H1 (cell line): ENCODE measurements at regions not wholly inside any gene's neighbourhood (a gene's known extent, or its start where the extent isn't known, plus 50 kb on each side); places are given as distances from the start of the nearest gene placed in this dataset.
A peak's percentile ranks its signal among the peaks of the same experiment; 100 is the strongest.

Source experiments
- BCL11A ChIP-seq, 2 experiments: IDR thresholded peaks; one replicate each; pipeline ENCODE4 v1.6.1; 2011; ENCODE audit warnings: low read depth in 2 of 2, low read length in 2 of 2, mild to moderate bottlenecking in 2 of 2
- BRCA1 ChIP-seq: IDR thresholded peaks from 2 replicates; pipeline ENCODE4 v1.6.1; 2012; ENCODE audit warnings: low read depth, low read length, improper control_type of control experiment
- CBX8 ChIP-seq: fragments of 300-800, 300-1000 bp; sonication (generic); IDR thresholded peaks from 2 replicates; pipeline ENCODE4 v1.7.1; 2016; ENCODE audit warnings: low read depth, low read length, borderline replicate concordance
- NANOG ChIP-seq: IDR thresholded peaks from 2 replicates; pipeline ENCODE4 v1.6.1; 2011; ENCODE audit warnings: low read length, low read depth, mild to moderate bottlenecking, inconsistent platforms; ENCODE audit not compliant: insufficient read depth, poor library complexity, severe bottlenecking
- TCF12 ChIP-seq: IDR thresholded peaks from 2 replicates; pipeline ENCODE4 v1.6.1; 2011; ENCODE audit warnings: low read depth, mild to moderate bottlenecking, low read length
- TEAD4 ChIP-seq: IDR thresholded peaks from 2 replicates; pipeline ENCODE4 v1.6.1; 2012; ENCODE audit warnings: low read depth, low read length, inconsistent platforms, mixed read lengths
- YY1 ChIP-seq: IDR thresholded peaks from 2 replicates; pipeline ENCODE4 v1.6.1; 2011; ENCODE audit warnings: low read depth, mild to moderate bottlenecking, low read length
- TF ChIP-seq, protein P1 (sequence below): IDR thresholded peaks from 2 replicates; pipeline ENCODE4 v1.6.1; 2012; ENCODE audit warnings: inconsistent platforms
- TF ChIP-seq, protein P2 (sequence below): IDR thresholded peaks from 2 replicates; pipeline ENCODE4 v1.6.1; 2012; ENCODE audit warnings: inconsistent platforms

DNA sequence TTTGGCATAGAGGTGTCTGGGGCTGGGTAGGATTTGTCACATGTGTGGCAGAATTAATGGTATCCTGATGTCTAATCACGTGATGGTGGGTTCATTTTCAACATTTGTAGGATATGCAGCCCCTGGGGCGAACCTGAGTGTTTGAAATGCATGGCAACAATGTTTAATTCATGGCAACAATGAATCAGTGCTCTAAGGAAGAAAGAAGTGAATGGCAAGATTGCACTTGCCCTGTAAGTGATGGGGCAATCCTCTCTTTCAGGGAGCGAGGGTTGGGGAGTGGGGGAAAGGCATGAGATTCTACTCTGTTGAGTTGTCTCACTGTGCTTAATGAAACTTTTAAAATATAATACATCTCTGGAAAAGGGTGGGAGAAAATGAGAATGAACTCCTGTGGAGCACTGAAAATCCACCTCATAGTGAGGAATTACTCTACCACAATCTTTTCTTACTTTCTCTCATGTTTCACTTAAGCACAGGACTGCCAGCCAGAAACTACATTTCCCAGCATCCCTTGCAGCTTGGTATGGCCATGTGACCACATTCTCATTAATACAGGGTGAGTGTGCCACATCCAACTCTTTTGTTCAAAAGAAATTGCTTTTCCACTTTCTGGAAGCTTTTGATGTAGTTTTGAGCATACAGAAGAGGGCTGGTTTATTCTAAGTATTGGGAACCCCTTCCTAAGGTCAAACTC, 64.0 kb upstream of the PGM2 start (continued):
- TF ChIP-seq CBX8, result no peak
- TF ChIP-seq, protein P1, sequence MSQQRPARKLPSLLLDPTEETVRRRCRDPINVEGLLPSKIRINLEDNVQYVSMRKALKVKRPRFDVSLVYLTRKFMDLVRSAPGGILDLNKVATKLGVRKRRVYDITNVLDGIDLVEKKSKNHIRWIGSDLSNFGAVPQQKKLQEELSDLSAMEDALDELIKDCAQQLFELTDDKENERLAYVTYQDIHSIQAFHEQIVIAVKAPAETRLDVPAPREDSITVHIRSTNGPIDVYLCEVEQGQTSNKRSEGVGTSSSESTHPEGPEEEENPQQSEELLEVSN, result no peak
- peak; percentile 9; the same call in 1 of the 2 replicates for TF ChIP-seq TEAD4
- TF ChIP-seq, protein P2, sequence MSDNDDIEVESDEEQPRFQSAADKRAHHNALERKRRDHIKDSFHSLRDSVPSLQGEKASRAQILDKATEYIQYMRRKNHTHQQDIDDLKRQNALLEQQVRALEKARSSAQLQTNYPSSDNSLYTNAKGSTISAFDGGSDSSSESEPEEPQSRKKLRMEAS, result no peak
- no peak for TF ChIP-seq BCL11A (IDR thresholded peaks at IDR 0.05; ENCODE audit: low read depth in 2 of 2, low read length in 2 of 2)
- TF ChIP-seq YY1, result no peak
- no peak for TF ChIP-seq BRCA1
- TF ChIP-seq NANOG, result no peak
- TF ChIP-seq TCF12, result no peak
